SKM-1 (cell line): ENCODE measurements at regions not wholly inside any gene's neighbourhood (a gene's known extent, or its start where the extent isn't known, plus 50 kb on each side); places are given as distances from the start of the nearest gene placed in this dataset.
"Not testable (repeated sequence)": the region's sequence is repeated elsewhere in the genome, so short reads cannot be mapped to it uniquely, and the experiment has no call there.

Experiments
- DNase-seq: peaks from one replicate; lab custom pipeline; 2025; ENCODE audit not compliant: unreplicated experiment; lab: John Stamatoyannopoulos, UW

- peak; percentile 40 for DNase-seq
Observed at GRCh38 chr21:39004634-39005501, 178.4 kb downstream of the PSMG1 start.

GRCh38 chr21:39003982-39004633, 179.1 kb downstream of the PSMG1 start:
- DNase-seq: no peak

- no peak for DNase-seq
Observed at GRCh38 chr21:39001341-39001740, 181.9 kb downstream of the PSMG1 start.

GRCh38 chr21:39000496-39000895, 182.8 kb downstream of the PSMG1 start:
- DNase-seq: no peak

- no peak for DNase-seq
Observed at GRCh38 chr21:38999161-38999560, 184.1 kb downstream of the PSMG1 start.

GRCh38 chr21:38998281-38998680, 185.0 kb downstream of the PSMG1 start:
- DNase-seq: not testable (repeated sequence)

GRCh38 chr21:38997843-38998175, 185.4 kb downstream of the PSMG1 start:
- DNase-seq: not testable (repeated sequence)

- DNase-seq: no peak
Observed at GRCh38 chr21:38997051-38997842, 186.0 kb downstream of the PSMG1 start.

- no peak for DNase-seq
Observed at GRCh38 chr21:38996355-38996754, 186.9 kb downstream of the PSMG1 start.

GRCh38 chr21:38995731-38996130, 187.5 kb downstream of the PSMG1 start:
- no peak for DNase-seq

- DNase-seq: no peak
Observed at GRCh38 chr21:38995071-38995669, 188.1 kb downstream of the PSMG1 start.

GRCh38 chr21:38994042-38994441, 188.3 kb downstream of the ETS2 start:
- DNase-seq: no peak

GRCh38 chr21:38993561-38993960, 187.8 kb downstream of the ETS2 start:
- DNase-seq: no peak

GRCh38 chr21:38992737-38993136, 187.0 kb downstream of the ETS2 start:
- DNase-seq: no peak

- DNase-seq: no peak
Observed at GRCh38 chr21:38990424-38990794, 184.7 kb downstream of the ETS2 start.

- DNase-seq: no peak
Observed at GRCh38 chr21:38989745-38990423, 184.2 kb downstream of the ETS2 start.

GRCh38 chr21:38989379-38989744, 183.6 kb downstream of the ETS2 start:
- no peak for DNase-seq

- DNase-seq: no peak
Observed at GRCh38 chr21:38988509-38989378, 183.0 kb downstream of the ETS2 start.

GRCh38 chr21:38987633-38988508, 182.1 kb downstream of the ETS2 start:
- no peak for DNase-seq
